Hypothalamus (tissue), 51 donors: ENCODE measurements at regions not wholly inside any gene's neighbourhood (a gene's known extent, or its start where the extent isn't known, plus 50 kb on each side); places are given as distances from the start of the nearest gene placed in this dataset.
"Not testable (repeated sequence)": the region's sequence is repeated elsewhere in the genome, so short reads cannot be mapped to it uniquely, and the experiment has no call there.

Experiments used
- DNase-seq, 51 donors: peaks; one replicate each; lab custom pipeline; 2025; lab: John Stamatoyannopoulos, UW

GRCh38 chr4:176619430-176619829 is 173.3 kb downstream of the VEGFC start:
- DNase-seq = no peak

- DNase-seq = no peak
These were observed 170.3 kb downstream of the VEGFC start for GRCh38 chr4:176622251-176622948.

- DNase-seq = not testable (repeated sequence)
These were observed 167.6 kb downstream of the VEGFC start for GRCh38 chr4:176624983-176625610.

GRCh38 chr4:176627916-176628315 is 164.8 kb downstream of the VEGFC start:
- no peak for DNase-seq

- DNase-seq = no peak
These were observed 161.1 kb downstream of the VEGFC start for GRCh38 chr4:176631611-176632010.
